Coronary artery (tissue), 2 donors: ENCODE measurements at regions not wholly inside any gene's neighbourhood (a gene's known extent, or its start where the extent isn't known, plus 50 kb on each side); places are given as distances from the start of the nearest gene placed in this dataset.
A peak's percentile ranks its signal among the peaks of the same experiment; 100 is the strongest.
"Not testable (repeated sequence)": the region's sequence is repeated elsewhere in the genome, so short reads cannot be mapped to it uniquely, and the experiment has no call there.

Experiments used
- DNase-seq: peaks from one replicate; pipeline ENCODE4 v3.0.0-alpha.2; 2017; ENCODE audit warnings: low spot score
- H3K27ac ChIP-seq, 2 donors: fragments of 200-600 bp; sonication (generic); one replicate each; pipeline ENCODE4 v1.5.1; 2016 to 2019
- H3K4me3 ChIP-seq: fragments of 200-600 bp; sonication (generic); 2 replicates; pipeline ENCODE4 v1.5.1; 2016; ENCODE audit warnings: mild to moderate bottlenecking, moderate library complexity
- TF ChIP-seq, protein P1 (sequence below): fragments of 200-600 bp; sonication (generic); IDR thresholded peaks from one replicate; pipeline ENCODE4 v1.5.1; 2019; ENCODE audit warnings: antibody characterized with exemption

DNA sequence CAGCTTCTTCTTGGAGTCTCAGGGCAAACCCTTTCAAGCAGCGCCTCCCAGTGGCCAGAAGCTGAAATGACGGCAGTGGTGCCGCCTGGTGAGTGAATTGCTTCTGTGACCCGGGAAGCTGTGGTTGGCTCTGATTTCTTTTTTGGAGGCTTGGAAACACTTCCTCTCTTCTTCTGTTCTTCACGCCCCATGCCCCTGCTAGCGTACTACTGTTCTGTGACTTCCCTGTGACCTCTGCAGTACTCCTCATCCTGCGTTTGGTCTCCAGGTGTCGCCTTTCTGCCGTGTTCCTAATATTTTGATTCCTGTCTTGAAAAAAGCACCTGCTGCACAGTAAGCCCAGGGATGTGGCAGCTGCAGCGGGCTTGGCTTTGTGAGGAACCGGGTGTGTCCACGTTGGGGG, 176.4 kb downstream of the ADRA2C start:
- not testable (repeated sequence) for DNase-seq, H3K27ac ChIP-seq, H3K4me3 ChIP-seq
- TF ChIP-seq, protein P1, sequence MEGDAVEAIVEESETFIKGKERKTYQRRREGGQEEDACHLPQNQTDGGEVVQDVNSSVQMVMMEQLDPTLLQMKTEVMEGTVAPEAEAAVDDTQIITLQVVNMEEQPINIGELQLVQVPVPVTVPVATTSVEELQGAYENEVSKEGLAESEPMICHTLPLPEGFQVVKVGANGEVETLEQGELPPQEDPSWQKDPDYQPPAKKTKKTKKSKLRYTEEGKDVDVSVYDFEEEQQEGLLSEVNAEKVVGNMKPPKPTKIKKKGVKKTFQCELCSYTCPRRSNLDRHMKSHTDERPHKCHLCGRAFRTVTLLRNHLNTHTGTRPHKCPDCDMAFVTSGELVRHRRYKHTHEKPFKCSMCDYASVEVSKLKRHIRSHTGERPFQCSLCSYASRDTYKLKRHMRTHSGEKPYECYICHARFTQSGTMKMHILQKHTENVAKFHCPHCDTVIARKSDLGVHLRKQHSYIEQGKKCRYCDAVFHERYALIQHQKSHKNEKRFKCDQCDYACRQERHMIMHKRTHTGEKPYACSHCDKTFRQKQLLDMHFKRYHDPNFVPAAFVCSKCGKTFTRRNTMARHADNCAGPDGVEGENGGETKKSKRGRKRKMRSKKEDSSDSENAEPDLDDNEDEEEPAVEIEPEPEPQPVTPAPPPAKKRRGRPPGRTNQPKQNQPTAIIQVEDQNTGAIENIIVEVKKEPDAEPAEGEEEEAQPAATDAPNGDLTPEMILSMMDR, result peak; percentile 38

DNA sequence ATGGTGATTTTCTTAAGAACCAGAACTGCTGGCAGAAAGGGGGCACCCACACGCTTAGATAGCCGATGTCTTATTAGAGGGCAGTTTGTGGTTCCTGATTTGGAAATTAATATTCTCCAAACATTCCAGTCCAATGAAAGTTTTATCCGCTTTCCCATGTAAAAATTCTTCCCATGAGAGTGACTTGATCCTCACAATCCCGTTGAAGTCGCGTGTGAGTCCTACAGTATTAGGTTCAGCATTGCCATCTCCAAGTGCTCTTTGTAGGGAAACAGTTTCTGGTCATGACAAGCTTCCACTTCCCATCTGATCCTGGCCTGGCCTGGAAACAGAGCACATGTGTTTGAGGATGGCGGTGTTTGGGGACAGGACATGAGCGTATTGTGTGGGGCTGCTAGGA, 176.9 kb downstream of the ADRA2C start:
- H3K4me3 ChIP-seq, DNase-seq, H3K27ac ChIP-seq: not testable (repeated sequence)

DNA sequence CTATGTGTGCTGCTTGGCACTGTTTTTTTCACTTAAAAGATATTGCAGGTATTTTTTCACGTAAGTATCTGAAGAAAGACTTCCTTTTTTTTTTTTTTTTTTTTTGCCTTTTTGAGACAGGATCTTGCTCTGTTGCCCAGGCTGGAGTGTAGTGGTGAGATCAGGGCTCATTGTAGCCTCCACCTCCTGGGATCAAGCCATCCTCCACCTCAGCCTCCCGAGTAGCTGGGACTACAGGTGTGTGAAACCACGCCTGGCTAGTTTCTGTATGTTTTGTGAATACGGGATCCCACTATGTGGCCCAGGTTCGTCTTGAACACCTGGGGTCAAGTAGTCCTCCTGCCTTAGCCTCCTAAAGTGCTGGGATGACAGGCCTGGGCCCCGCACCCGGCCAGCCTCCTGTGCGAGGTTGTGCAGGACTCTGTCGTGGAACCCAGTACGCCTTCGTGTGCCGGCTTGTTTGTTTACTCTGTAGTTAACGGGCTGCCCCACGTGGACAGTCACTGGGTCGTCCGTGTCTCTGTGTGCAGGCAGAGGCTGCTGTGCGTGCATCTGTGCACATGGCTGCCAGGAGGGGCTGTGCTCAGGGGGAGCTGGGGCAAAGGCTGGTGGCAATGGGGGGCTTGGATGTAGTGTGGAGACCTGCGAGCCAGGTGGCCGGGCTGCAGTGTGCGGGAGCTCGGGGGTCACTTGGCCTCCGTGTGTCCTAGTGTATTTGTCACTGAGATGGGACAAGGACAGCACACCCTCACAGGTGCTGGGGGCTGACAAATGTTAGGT, 179.5 kb downstream of the ADRA2C start:
- no peak for DNase-seq
- no peak overlapping the region for H3K4me3 ChIP-seq

GRCh38 chr4:3946553-3946952, 180.4 kb downstream of the ADRA2C start:
- DNase-seq, result not testable (repeated sequence)

More for the DNA sequence above, 179.5 kb downstream of the ADRA2C start:
- H3K27ac ChIP-seq, result no peak overlapping the region
- TF ChIP-seq, protein P1, result no peak

GRCh38 chr4:3947761-3948160, 181.6 kb downstream of the ADRA2C start:
- not testable (repeated sequence) for DNase-seq, H3K4me3 ChIP-seq, H3K27ac ChIP-seq

More at GRCh38 chr4:3946553-3946952, 180.4 kb downstream of the ADRA2C start:
- H3K4me3 ChIP-seq, H3K27ac ChIP-seq: not testable (repeated sequence)

DNA sequence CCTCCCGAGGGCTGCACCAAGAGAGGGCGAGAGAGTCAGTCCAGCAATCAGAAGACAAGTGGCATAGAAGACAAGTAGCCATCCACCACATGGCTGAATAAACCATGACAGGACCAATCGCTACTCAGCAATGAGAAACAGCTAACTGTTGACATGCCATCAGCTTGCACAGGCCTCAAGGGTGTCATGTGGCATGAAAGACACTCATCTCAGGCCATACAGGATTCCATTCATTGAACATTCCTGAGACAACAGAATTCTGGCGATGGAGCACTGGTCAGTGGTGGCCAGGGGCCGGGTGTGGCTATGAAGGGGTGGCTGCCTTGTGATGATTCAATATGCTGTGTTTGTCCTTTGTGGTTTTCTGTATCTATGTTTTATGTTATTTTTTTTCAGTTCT, 182.0 kb downstream of the ADRA2C start:
- H3K27ac ChIP-seq, DNase-seq, H3K4me3 ChIP-seq: not testable (repeated sequence)

GRCh38 chr4:3949916-3950315, 183.7 kb downstream of the ADRA2C start:
- not testable (repeated sequence) for DNase-seq

GRCh38 chr4:3952443-3953139, 186.4 kb downstream of the ADRA2C start:
- DNase-seq, H3K4me3 ChIP-seq, H3K27ac ChIP-seq: not testable (repeated sequence)

More at GRCh38 chr4:3949916-3950315, 183.7 kb downstream of the ADRA2C start:
- not testable (repeated sequence) for H3K27ac ChIP-seq, H3K4me3 ChIP-seq

- not testable (repeated sequence) for DNase-seq, H3K4me3 ChIP-seq, H3K27ac ChIP-seq
Observed at GRCh38 chr4:3953140-3953489, 186.9 kb downstream of the ADRA2C start.

DNA sequence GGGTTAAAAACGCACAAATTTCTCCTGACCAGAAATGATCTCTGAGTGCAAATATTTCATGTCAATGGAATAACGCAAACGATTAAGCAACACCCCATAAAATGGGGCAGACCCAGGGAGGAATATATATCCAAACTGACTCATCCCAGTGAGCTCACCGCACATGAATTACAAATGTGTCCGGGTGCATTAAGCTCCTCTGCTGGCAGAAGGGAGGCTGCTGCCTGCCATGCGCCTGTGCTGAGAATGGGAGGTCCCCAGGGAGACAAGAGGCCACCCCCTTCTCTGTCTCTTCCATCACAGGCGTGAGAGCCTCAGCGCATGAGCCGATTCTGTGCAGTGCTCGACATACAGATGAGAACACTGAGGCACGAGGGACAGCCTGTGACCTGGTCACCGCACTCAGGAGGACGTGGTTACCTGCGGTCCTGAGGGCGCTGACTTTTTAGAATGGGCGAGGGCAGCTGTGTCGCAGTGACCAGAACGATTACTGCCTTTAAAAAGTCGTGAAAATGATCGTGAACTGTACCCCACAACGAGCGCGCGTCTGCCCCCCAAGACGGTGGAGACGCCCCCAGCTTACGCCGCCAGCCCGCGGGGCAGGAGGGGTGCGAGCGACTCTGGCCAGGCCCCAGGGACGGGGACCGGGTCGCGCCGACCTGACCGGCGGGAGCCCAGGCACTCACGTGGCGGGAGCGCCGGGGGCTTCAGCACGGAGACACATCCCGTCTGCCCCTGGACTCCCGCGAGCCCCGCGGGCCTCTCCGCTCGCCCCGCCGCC, 188.5 kb downstream of the ADRA2C start:
- peak overlapping the region; percentile 83 for H3K4me3 ChIP-seq
- DNase-seq, result peak; percentile 86
- peak overlapping the region; percentile 78 to 88 for H3K27ac ChIP-seq

DNA sequence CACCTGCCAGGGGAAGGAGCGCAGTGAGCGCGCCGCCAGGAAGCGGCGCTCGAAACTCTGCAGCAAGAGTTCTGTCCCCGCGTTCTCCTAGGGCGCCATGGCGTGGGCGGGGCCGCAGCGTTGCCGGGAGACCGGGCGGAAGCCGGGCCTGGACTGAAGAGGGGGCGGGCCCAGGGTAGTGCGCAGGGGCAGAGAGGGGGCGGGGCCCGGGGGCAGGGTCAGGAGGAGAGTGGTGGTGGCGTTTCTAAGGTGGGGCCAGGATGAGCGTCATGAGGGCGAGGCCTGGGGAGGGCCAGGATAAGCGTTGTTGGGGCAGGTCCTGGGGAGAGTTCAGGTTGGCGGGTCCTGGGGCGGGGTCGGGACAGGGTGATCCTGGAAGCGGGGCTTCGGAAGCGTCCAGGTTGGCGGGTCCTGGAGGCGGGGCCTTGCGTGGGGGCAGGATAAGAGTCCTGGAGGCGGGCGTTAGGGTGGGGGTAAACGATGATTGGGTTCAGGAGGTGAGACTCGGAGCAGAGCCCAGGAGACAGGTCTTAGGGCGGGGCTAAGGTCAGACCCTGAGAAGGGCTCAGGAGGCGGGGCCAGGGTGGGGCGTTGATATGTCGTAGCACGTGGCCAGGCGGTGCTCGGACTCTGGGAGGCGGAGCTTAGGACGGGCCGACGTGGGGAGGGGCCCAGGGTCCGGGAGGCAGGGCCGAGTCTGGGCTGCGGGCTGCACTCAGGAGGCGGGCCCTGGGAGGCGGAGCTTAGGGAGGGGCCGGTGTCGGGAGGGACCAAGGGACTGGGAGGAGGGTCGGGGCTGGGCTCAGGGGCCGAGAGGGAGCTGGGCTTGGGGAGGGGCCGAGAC, 189.4 kb downstream of the ADRA2C start:
- Histone ChIP-seq H3K27ac (peak overlapping the region; percentile 78 to 88), H3K4me3 (peak overlapping the region; percentile 83)
- DNase-seq, result peak; percentile 100

GRCh38 chr4:3956165-3956867, 190.1 kb downstream of the ADRA2C start:
- Histone ChIP-seq H3K27ac (peak overlapping the region; percentile 78 to 88), H3K4me3 (peak overlapping the region; percentile 83)
- not testable (repeated sequence) for DNase-seq

GRCh38 chr4:3961091-3961672, 195.0 kb downstream of the ADRA2C start:
- not testable (repeated sequence) for H3K27ac ChIP-seq, H3K4me3 ChIP-seq, DNase-seq

DNA sequence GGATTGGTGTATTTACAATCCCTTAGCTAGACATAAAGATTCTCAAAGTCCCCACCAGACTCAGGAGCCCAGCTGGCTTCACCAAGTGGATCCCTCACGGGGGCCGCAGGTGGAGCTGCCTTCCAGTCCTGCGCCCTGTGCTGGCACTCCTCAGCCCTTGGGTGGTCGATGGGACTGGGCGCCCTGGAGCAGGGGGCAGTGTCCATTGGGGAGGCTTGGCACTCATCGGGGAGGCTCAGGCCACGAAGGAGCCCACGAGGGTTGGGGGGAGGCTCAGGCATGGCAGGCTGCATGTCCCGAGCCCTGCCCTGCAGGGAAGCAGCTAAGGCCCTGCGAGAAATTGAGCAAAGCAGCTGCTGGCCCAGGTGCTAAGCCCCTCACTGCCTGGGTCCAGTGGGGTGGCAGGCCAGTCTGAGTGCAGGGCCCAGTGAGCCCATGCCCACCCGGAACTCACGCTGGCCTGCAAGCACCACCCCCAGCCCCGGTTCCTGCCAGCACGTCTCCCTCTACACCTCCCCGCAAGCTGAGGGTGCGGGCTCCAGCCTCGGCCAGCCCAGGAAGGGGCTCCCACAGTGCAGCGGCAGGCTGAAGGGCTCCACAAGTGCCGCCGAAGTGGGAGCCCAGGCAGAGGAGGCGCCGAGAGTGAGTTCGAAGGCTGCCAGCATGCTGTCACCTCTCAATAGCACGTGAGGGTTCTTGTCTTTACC, 198.5 kb downstream of the ADRA2C start:
- not testable (repeated sequence) for H3K27ac ChIP-seq, H3K4me3 ChIP-seq, DNase-seq
